ENCODE measurements at regions not wholly inside any gene's neighbourhood (a gene's known extent, or its start where the extent isn't known, plus 50 kb on each side); places are given as distances from the start of the nearest gene placed in this dataset.
"Not testable (repeated sequence)": the region's sequence is repeated elsewhere in the genome, so short reads cannot be mapped to it uniquely, and the experiment has no call there.

DNA sequence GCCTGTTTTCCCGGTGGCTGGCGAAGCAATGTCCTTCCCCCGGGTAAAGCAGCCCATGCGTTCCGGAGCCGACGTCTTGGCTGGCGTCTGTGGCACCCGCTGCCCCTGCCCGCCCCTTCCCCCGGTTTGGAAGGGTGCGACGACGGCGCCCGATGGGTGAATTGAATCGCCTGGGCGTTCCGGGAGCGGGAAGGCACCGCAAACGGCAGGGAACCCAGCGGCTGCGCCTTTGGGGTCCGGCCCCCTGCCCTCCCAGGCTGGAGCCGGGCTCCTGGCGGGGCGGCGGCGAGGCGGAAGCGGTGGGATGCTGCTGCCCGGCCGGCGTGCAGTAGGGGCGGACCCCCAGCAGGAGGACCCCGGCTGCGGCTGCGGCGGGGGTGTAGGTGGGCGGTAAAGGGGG lies 123.6 kb upstream of the RHOU start:
- H3K4me3 Mint-ChIP-seq; H3K4me1 Mint-ChIP-seq; POLR2A ChIA-PET; ATAC-seq (ENCODE audit: low read depth); H3K36me3 Mint-ChIP-seq; H3K27me3 Mint-ChIP-seq; H3K9me3 Mint-ChIP-seq; H3K27ac Mint-ChIP-seq; DNase-seq: not testable (repeated sequence)

- peak overlapping the region; percentile 92 for H3K4me3 Mint-ChIP-seq
- H3K27me3 Mint-ChIP-seq; H3K36me3 Mint-ChIP-seq; ATAC-seq (ENCODE audit: low read depth); POLR2A ChIA-PET; H3K4me1 Mint-ChIP-seq; H3K9me3 Mint-ChIP-seq: not testable (repeated sequence)
- H3K27ac Mint-ChIP-seq: peak overlapping the region; percentile 76
- DNase-seq: peak; percentile 58
Measured at GRCh38 chr1:228622002-228622716, 113.1 kb upstream of the RHOU start.

DNA sequence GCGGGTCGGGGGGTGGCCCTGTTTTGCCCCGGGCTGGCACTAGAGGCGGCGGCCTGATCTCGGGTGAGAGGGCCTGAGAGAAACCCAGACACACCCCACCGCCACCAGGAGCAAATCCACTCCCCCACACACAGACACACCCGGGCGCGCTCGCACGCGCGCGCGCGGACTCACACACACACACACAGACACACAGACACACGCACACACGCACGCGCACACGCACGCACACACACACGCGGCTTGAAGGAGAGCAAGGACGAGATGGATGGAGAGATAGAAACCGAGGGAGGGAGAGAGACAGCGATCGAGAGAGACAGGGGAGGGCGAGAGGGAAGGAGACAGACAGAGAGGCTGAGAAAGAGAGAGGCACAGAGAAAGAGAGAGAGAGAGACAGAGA lies 108.8 kb upstream of the RHOU start:
- H3K4me1 Mint-ChIP-seq; DNase-seq; POLR2A ChIA-PET; ATAC-seq (ENCODE audit: low read depth); H3K27me3 Mint-ChIP-seq; H3K27ac Mint-ChIP-seq; H3K4me3 Mint-ChIP-seq; H3K36me3 Mint-ChIP-seq; H3K9me3 Mint-ChIP-seq: not testable (repeated sequence)

DNA sequence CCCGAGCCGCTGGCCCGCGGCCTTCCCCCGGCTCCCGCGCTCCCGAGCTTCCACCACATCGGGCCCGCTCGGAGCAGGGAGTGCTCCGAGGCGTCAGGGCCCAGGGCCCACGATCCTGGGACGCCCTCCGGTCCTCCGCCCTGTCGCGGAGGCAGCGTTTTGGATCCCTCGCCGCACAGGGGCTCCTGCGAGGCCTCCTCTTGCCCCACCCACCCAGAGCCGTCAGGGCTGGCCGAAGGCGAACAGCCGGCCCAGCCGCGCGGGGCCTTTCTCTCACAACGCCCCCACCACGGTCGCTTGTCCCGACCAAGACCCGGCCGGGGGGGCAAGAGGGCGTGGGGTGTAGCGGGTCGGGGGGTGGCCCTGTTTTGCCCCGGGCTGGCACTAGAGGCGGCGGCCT lies 102.4 kb upstream of the RHOU start:
- H3K27me3 Mint-ChIP-seq; POLR2A ChIA-PET; H3K4me1 Mint-ChIP-seq; H3K9me3 Mint-ChIP-seq; H3K4me3 Mint-ChIP-seq; H3K36me3 Mint-ChIP-seq; H3K27ac Mint-ChIP-seq; ATAC-seq (ENCODE audit: low read depth): not testable (repeated sequence)
- peak; percentile 48 for DNase-seq

GRCh38 chr1:228635304-228635703 lies 100.0 kb upstream of the RHOU start:
- POLR2A ChIA-PET: interaction anchor here (0.7 kb wide), 1 partner anchor 46 kb away, joined by 3 read pairs; no protein-coding TSS in a partner anchor
- not testable (repeated sequence) for ATAC-seq (ENCODE audit: low read depth); H3K4me3 Mint-ChIP-seq; H3K36me3 Mint-ChIP-seq; H3K4me1 Mint-ChIP-seq; H3K27ac Mint-ChIP-seq; H3K27me3 Mint-ChIP-seq; H3K9me3 Mint-ChIP-seq
- peak; percentile 72 for DNase-seq

GRCh38 chr1:228637529-228637928 lies 97.8 kb upstream of the RHOU start:
- H3K36me3 Mint-ChIP-seq; POLR2A ChIA-PET; H3K4me3 Mint-ChIP-seq; H3K4me1 Mint-ChIP-seq; ATAC-seq (ENCODE audit: low read depth); H3K9me3 Mint-ChIP-seq; H3K27me3 Mint-ChIP-seq; H3K27ac Mint-ChIP-seq: not testable (repeated sequence)
- peak; percentile 60 for DNase-seq

- H3K9me3 Mint-ChIP-seq: no peaks in the 10 kb centered on the region
- H3K36me3 Mint-ChIP-seq: no peaks in the 10 kb centered on the region
- H3K27me3 Mint-ChIP-seq: peaks cover 38% of the 10 kb centered on the region
- peak overlapping the region; percentile 84 for H3K27ac Mint-ChIP-seq
- POLR2A ChIA-PET: no interaction called here
- peak; percentile 65 for DNase-seq
- ATAC-seq (ENCODE audit: low read depth): peak; percentile 86
- peak overlapping the region; percentile 91 for H3K4me3 Mint-ChIP-seq
- H3K4me1 Mint-ChIP-seq: peaks cover 15% of the 10 kb centered on the region
Measured at GRCh38 chr1:228646717-228647522, 88.4 kb upstream of the RHOU start.

GRCh38 chr1:228647523-228648444 lies 87.5 kb upstream of the RHOU start:
- peaks cover 17% of the 10 kb centered on the region for H3K4me1 Mint-ChIP-seq
- POLR2A ChIA-PET: no interaction called here
- no peaks in the 10 kb centered on the region for H3K36me3 Mint-ChIP-seq
- no peaks in the 10 kb centered on the region for H3K9me3 Mint-ChIP-seq
- H3K27me3 Mint-ChIP-seq: peaks cover 44% of the 10 kb centered on the region
- peak overlapping the region; percentile 91 for H3K4me3 Mint-ChIP-seq
- DNase-seq (peak; percentile 49), ATAC-seq (ENCODE audit: low read depth) (peak; percentile 27)
- peak overlapping the region; percentile 40 for H3K27ac Mint-ChIP-seq

DNA sequence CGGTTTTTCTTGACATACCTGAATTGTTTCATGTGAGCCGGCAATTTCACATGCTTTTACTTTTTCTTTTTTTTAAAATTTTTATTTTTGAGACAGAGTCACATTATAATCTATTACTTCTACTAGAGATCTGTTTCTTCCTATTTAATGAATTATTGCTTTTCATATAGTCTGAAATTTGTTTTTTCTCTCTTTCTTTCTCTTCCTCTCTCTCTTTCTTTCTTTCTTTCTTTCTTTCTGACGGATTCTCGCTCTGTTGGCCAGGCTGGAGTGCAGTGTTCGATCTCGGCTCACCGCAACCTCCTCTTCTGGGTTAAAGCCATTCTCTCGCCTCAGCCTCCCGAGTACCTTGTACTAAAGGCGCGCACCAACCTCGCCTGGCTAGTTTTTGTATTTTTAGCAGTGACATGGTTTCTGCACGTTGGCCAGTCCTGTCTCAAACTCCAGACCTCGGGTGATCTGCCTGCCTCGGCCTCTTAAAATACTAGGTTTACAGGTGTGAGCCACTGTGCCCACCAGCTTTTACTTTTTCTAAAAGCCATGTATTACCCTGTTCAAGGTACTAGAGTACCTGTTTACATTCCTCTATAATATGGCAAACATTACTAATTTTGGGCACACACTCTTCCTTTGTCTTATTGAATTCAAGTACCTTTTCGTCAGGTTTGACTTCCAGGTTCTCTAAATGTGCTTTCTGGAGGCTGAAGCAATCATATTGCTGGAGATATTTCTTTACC lies 86.5 kb upstream of the RHOU start:
- H3K4me3 Mint-ChIP-seq: peak overlapping the region; percentile 91
- peaks cover 46% of the 10 kb centered on the region for H3K27me3 Mint-ChIP-seq
- no peak overlapping the region for H3K27ac Mint-ChIP-seq
- H3K4me1 Mint-ChIP-seq: peaks cover 17% of the 10 kb centered on the region
- ATAC-seq (ENCODE audit: low read depth) (no peak), DNase-seq (no peak)
- H3K9me3 Mint-ChIP-seq: no peaks in the 10 kb centered on the region
- POLR2A ChIA-PET: no interaction called here
- H3K36me3 Mint-ChIP-seq: no peaks in the 10 kb centered on the region

GRCh38 chr1:228650141-228650540 lies 85.1 kb upstream of the RHOU start:
- no peak for ATAC-seq (ENCODE audit: low read depth)
- Mint-ChIP-seq H3K4me1 (peaks cover 17% of the 10 kb centered on the region), H3K9me3 (no peaks in the 10 kb centered on the region), H3K36me3 (no peaks in the 10 kb centered on the region), H3K27ac (no peak overlapping the region), H3K4me3 (no peak overlapping the region), H3K27me3 (peaks cover 50% of the 10 kb centered on the region)
- peak; percentile 39 for DNase-seq
- POLR2A ChIA-PET: no interaction called here

GRCh38 chr1:228650946-228651345 lies 84.3 kb upstream of the RHOU start:
- H3K27ac Mint-ChIP-seq: no peak overlapping the region
- H3K9me3 Mint-ChIP-seq: no peaks in the 10 kb centered on the region
- H3K4me3 Mint-ChIP-seq: no peak overlapping the region
- peaks cover 56% of the 10 kb centered on the region for H3K27me3 Mint-ChIP-seq
- H3K36me3 Mint-ChIP-seq: no peaks in the 10 kb centered on the region
- ATAC-seq (ENCODE audit: low read depth) (no peak), DNase-seq (no peak)
- H3K4me1 Mint-ChIP-seq: peaks cover 17% of the 10 kb centered on the region
- POLR2A ChIA-PET: no interaction called here

DNA sequence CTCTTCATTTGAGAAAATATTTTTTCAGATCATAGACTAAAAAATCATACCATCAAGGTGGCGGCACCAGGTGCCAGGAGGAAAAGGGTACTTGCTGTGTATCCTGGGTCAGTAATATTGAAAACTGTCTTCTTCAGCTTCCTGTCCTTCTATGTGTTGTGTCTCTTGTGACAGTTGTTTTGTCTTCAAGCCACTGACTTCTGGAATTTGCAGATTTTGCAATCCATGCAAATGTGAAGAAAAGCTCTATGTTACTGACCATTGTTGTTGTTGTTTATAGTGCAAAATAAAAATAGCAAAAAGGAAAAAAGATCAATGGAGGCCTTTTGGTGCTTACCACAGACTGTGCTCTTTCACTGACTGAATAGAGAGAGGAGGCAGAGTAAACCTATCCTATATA lies 83.2 kb upstream of the RHOU start:
- H3K9me3 Mint-ChIP-seq: no peaks in the 10 kb centered on the region
- H3K4me3 Mint-ChIP-seq: no peak overlapping the region
- DNase-seq (no peak), ATAC-seq (ENCODE audit: low read depth) (no peak)
- H3K27ac Mint-ChIP-seq: no peak overlapping the region
- H3K36me3 Mint-ChIP-seq: no peaks in the 10 kb centered on the region
- POLR2A ChIA-PET: no interaction called here
- H3K27me3 Mint-ChIP-seq: peaks cover 62% of the 10 kb centered on the region
- H3K4me1 Mint-ChIP-seq: peaks cover 13% of the 10 kb centered on the region

DNA sequence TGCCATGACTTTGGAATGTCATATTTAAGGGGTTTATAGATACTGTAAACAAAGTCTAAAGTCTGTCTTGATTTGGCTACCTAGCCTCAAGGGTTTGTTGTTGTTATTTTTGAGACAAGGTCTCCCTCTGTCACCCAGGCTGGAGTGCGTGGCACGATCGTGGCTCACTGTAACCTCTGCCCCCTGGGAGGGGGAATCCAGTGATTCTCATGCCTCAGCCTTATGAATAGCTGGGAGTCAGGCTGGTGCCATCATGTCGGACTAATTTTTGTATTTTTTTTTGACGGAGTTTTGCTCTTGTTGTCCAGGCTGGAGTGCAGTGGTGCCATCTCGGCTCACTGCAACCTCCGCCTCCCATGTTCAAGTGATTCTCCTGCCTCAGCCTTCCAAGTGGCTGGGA lies 82.2 kb upstream of the RHOU start:
- DNase-seq; H3K27ac Mint-ChIP-seq; ATAC-seq (ENCODE audit: low read depth); H3K9me3 Mint-ChIP-seq; H3K36me3 Mint-ChIP-seq; POLR2A ChIA-PET; H3K4me3 Mint-ChIP-seq; H3K4me1 Mint-ChIP-seq: not testable (repeated sequence)
- H3K27me3 Mint-ChIP-seq: peaks cover 64% of the 10 kb centered on the region

Data from activated naive CD8-positive, alpha-beta T cell treated with anti-CD3 and anti-CD28 coated beads, Interleukin-2, amount 10 ng/mL, durations not matched to agents 7 days and 5 days (primary cell).